ENCODE measurements at regions not wholly inside any gene's neighbourhood (a gene's known extent, or its start where the extent isn't known, plus 50 kb on each side); places are given as distances from the start of the nearest gene placed in this dataset.

- TF ChIP-seq CTCF (IDR thresholded peaks at IDR 0.05 in 2 of 3, conservative IDR thresholded peaks at IDR 0.05 in 1 of 3; ENCODE audit: borderline replicate concordance in 1 of 3, insufficient read depth in 1 of 3, low read depth in 2 of 3, low read length in 2 of 3) (no peak), CEBPB (IDR thresholded peaks at IDR 0.05; ENCODE audit: low read depth) (no peak), POLR2AphosphoS5 (IDR thresholded peaks at IDR 0.05; ENCODE audit: low read depth, low read length) (no peak), YY1 (IDR thresholded peaks at IDR 0.05; ENCODE audit: extremely low read depth, insufficient replicate concordance, low read depth, low read length) (no peak), SP1 (IDR thresholded peaks at IDR 0.05; ENCODE audit: low read depth) (no peak), ZNF274 (IDR thresholded peaks at IDR 0.05; ENCODE audit: low read depth, low read length) (no peak), EZH2phosphoT487 (IDR thresholded peaks at IDR 0.05; ENCODE audit: borderline replicate concordance) (no peak), POLR2A (IDR thresholded peaks at IDR 0.05; ENCODE audit: borderline replicate concordance, extremely low read depth, insufficient read depth, insufficient read length) (no peak), REST (IDR thresholded peaks at IDR 0.05; ENCODE audit: low read depth) (no peak), EGR1 (IDR thresholded peaks at IDR 0.05; ENCODE audit: low read depth) (no peak)
Measured at GRCh38 chr4:189771696-189772361, 168.8 kb upstream of the FRG1 start.
